IPS-20b (cell line): ENCODE measurements at regions not wholly inside any gene's neighbourhood (a gene's known extent, or its start where the extent isn't known, plus 50 kb on each side); places are given as distances from the start of the nearest gene placed in this dataset.

Experiments used
- H3K27ac ChIP-seq: one replicate; pipeline ENCODE4 v1.5.1; 2013; ENCODE audit warnings: low read length
- H3K27me3 ChIP-seq: 2 replicates; pipeline ENCODE4 v1.6.1; 2013; ENCODE audit warnings: mild to moderate bottlenecking, low read length, inconsistent platforms; ENCODE audit not compliant: insufficient read depth
- H3K36me3 ChIP-seq: 2 replicates; pipeline ENCODE4 v1.6.1; 2013; ENCODE audit warnings: low read depth, mild to moderate bottlenecking, inconsistent platforms, low read length, moderate library complexity; ENCODE audit not compliant: insufficient read depth
- H3K4me1 ChIP-seq: 2 replicates; pipeline ENCODE4 v1.6.1; 2013; ENCODE audit warnings: mild to moderate bottlenecking, control low read depth, inconsistent platforms, low read length, moderate library complexity; ENCODE audit not compliant: insufficient read depth
- H3K4me3 ChIP-seq: 2 replicates; pipeline ENCODE4 v1.5.1; 2013; ENCODE audit warnings: mild to moderate bottlenecking, low read length, inconsistent platforms
- H3K9ac ChIP-seq: 2 replicates; pipeline ENCODE4 v1.6.1; 2013; ENCODE audit warnings: low read depth, mild to moderate bottlenecking, inconsistent platforms, low read length, moderate library complexity
- H3K9me3 ChIP-seq: 2 replicates; pipeline ENCODE4 v1.6.1; 2013; ENCODE audit warnings: mild to moderate bottlenecking, low read depth, low read length, inconsistent platforms; ENCODE audit not compliant: insufficient read depth

DNA sequence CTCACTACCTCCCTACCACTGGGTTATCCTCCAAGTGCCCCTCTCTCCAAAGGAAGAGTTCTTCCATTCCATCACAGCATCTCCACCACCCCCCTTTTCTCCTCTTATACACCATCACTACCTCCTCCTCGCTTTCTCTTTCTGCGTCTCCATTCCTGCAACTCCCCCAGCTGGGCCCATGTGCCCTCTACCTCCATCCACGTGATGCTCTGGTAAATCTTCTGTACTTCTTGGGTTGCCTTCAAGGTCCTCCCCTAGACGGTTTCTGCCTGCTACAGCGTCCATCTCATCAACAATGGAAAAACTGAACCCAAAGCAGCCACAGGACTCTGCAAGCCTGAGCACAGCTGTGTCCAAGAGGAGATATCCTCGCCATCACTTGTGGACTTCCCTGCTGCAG, 129.5 kb upstream of the SLCO3A1 start:
- H3K9ac ChIP-seq: no peak overlapping the region
- H3K27ac ChIP-seq: no peak overlapping the region
- H3K4me1 ChIP-seq: no peaks in the 10 kb centered on the region
- no peaks in the 10 kb centered on the region for H3K27me3 ChIP-seq
- H3K36me3 ChIP-seq: no peaks in the 10 kb centered on the region
- H3K9me3 ChIP-seq: no peaks in the 10 kb centered on the region
- H3K4me3 ChIP-seq: no peak overlapping the region

GRCh38 chr15:91733661-91734060, 119.8 kb upstream of the SLCO3A1 start:
- H3K36me3 ChIP-seq: no peaks in the 10 kb centered on the region
- H3K4me3 ChIP-seq: no peak overlapping the region
- no peak overlapping the region for H3K9ac ChIP-seq
- no peaks in the 10 kb centered on the region for H3K4me1 ChIP-seq
- no peak overlapping the region for H3K27ac ChIP-seq
- no peaks in the 10 kb centered on the region for H3K27me3 ChIP-seq
- H3K9me3 ChIP-seq: no peaks in the 10 kb centered on the region

- H3K9ac ChIP-seq: no peak overlapping the region
- H3K27ac ChIP-seq: no peak overlapping the region
- H3K9me3 ChIP-seq: no peaks in the 10 kb centered on the region
- no peak overlapping the region for H3K4me3 ChIP-seq
- H3K27me3 ChIP-seq: no peaks in the 10 kb centered on the region
- no peaks in the 10 kb centered on the region for H3K4me1 ChIP-seq
- H3K36me3 ChIP-seq: no peaks in the 10 kb centered on the region
Observed at GRCh38 chr15:91737151-91737818, 116.2 kb upstream of the SLCO3A1 start.

GRCh38 chr15:91741986-91742385, 111.5 kb upstream of the SLCO3A1 start:
- no peaks in the 10 kb centered on the region for H3K4me1 ChIP-seq
- no peak overlapping the region for H3K4me3 ChIP-seq
- H3K36me3 ChIP-seq: no peaks in the 10 kb centered on the region
- no peak overlapping the region for H3K9ac ChIP-seq
- H3K9me3 ChIP-seq: peaks cover 12% of the 10 kb centered on the region
- H3K27me3 ChIP-seq: no peaks in the 10 kb centered on the region
- H3K27ac ChIP-seq: no peak overlapping the region

DNA sequence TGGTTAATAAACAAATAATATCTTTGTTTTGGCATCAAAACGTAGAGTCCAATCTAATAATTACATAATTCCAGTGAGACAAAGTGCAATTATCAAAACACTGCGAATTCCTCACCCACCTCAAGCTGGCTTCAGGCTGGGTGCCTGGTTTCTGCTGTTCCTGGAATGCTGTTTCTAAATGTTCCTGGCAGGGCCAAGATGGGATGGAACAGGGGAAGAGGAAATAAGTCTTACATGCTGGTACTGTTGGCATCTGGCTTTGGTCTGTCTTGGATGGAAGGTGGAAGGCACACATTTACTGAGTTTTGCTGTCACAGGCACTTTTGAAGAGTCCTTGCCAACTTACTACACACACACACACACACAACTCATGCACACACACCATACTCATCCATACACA, 101.9 kb upstream of the SLCO3A1 start:
- Histone ChIP-seq H3K9ac (no peak overlapping the region), H3K4me1 (no peaks in the 10 kb centered on the region), H3K36me3 (no peaks in the 10 kb centered on the region), H3K27ac (no peak overlapping the region), H3K27me3 (no peaks in the 10 kb centered on the region), H3K9me3 (peaks cover 15% of the 10 kb centered on the region), H3K4me3 (no peak overlapping the region)

DNA sequence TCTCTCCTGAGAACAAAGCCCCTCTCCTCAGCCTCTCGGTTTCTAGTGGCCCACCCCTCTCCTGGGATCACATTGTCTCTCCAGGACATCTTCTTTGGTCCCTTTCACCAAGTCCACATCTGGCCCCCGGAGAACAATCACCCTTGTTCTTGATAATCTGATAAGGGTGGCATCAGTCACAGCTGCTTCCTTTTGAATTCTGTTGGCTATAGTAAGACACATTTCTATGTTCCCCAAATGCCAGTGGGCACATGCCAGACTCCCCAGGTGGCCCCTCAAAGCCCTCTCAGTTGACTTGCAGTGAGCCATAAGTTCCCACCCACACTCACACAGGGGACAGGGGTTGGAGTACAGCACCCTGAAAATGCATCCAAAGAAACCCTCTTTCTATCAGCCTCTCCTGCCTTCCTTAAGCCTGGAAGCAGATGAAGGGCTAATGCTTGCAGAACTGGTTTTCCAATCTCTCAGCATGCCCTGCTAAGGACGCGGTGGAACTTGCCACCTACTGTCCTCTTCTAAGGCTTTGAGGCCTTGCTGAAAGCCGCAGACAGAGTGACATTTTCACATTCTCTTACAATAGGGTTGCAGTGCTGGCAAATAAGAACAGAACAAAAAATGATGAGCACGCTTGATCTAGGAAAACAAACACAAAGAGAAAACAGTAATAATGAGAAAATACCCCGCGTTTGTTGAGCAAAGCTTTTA, 101.3 kb upstream of the SLCO3A1 start:
- Histone ChIP-seq H3K27me3 (no peaks in the 10 kb centered on the region), H3K9ac (no peak overlapping the region), H3K4me3 (no peak overlapping the region), H3K4me1 (no peaks in the 10 kb centered on the region), H3K9me3 (peaks cover 9% of the 10 kb centered on the region), H3K27ac (no peak overlapping the region), H3K36me3 (no peaks in the 10 kb centered on the region)

- Histone ChIP-seq H3K9ac (no peak overlapping the region), H3K9me3 (no peaks in the 10 kb centered on the region), H3K4me3 (no peak overlapping the region), H3K4me1 (peaks cover 3% of the 10 kb centered on the region; the same call in 1 of the 2 replicates), H3K27ac (no peak overlapping the region), H3K27me3 (no peaks in the 10 kb centered on the region), H3K36me3 (no peaks in the 10 kb centered on the region)
Observed at GRCh38 chr15:91759560-91759959, 93.9 kb upstream of the SLCO3A1 start.

GRCh38 chr15:91765660-91766059, 87.8 kb upstream of the SLCO3A1 start:
- H3K9me3 ChIP-seq: no peaks in the 10 kb centered on the region
- no peaks in the 10 kb centered on the region for H3K36me3 ChIP-seq
- no peak overlapping the region for H3K4me3 ChIP-seq
- H3K9ac ChIP-seq: no peak overlapping the region
- peaks cover 6% of the 10 kb centered on the region; the same call in 1 of the 2 replicates for H3K4me1 ChIP-seq
- peaks cover 10% of the 10 kb centered on the region for H3K27me3 ChIP-seq
- H3K27ac ChIP-seq: no peak overlapping the region

- Histone ChIP-seq H3K9me3 (no peaks in the 10 kb centered on the region), H3K4me3 (no peak overlapping the region), H3K36me3 (no peaks in the 10 kb centered on the region), H3K27me3 (peaks cover 10% of the 10 kb centered on the region), H3K27ac (no peak overlapping the region), H3K9ac (no peak overlapping the region), H3K4me1 (peaks cover 3% of the 10 kb centered on the region; the same call in 1 of the 2 replicates)
Observed at GRCh38 chr15:91769476-91769875, 84.0 kb upstream of the SLCO3A1 start.

- no peak overlapping the region for H3K27ac ChIP-seq
Observed at GRCh38 chr15:91769894-91770293, 83.6 kb upstream of the SLCO3A1 start.

DNA sequence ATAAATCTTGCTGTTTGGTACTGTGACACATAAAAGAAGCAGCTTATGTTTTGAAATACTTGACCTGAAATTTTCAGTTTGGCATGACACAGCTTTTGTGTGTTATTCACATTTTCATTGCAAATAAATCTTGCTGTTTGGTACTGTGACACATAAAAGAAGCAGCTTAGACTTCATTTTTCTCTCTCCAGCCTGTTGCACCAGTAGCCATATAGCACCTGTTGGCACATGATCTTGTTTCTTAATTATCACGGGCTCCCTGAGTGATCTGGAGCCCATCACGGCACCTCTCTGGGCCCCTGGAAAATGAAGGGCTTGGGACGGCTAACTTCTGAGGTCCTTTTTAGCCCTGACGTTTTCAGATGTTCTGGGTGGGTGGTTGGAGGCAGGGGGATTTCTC, 77.4 kb upstream of the SLCO3A1 start:
- H3K27ac ChIP-seq: no peak overlapping the region
- no peaks in the 10 kb centered on the region for H3K4me1 ChIP-seq
- H3K4me3 ChIP-seq: no peak overlapping the region
- H3K9ac ChIP-seq: no peak overlapping the region
- no peaks in the 10 kb centered on the region for H3K27me3 ChIP-seq
- H3K9me3 ChIP-seq: no peaks in the 10 kb centered on the region
- H3K36me3 ChIP-seq: no peaks in the 10 kb centered on the region

More at GRCh38 chr15:91769894-91770293, 83.6 kb upstream of the SLCO3A1 start:
- no peaks in the 10 kb centered on the region for H3K36me3 ChIP-seq
- H3K9ac ChIP-seq: no peak overlapping the region
- no peaks in the 10 kb centered on the region for H3K9me3 ChIP-seq
- no peak overlapping the region for H3K4me3 ChIP-seq
- H3K4me1 ChIP-seq: no peaks in the 10 kb centered on the region; the same call in 1 of the 2 replicates
- H3K27me3 ChIP-seq: peaks cover 8% of the 10 kb centered on the region

DNA sequence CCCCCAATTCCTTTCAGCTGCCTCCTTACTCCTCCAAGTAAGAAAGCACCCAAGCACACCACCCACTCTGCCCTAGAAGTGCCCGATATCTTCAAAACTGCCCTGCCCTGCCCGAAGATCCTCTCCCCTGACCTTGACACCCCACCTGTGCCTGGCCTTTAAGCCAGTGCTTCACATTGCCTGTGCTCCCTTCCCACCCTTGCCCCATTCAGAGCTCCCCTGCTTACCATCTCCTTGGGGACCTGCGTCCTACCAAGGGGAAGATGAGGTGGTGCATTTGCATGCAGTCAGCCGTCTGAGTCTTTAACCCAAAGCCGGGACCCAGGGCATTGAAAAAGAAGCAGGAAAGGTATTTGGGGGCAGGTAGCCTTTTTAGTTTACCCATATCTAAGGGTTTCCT, 73.5 kb upstream of the SLCO3A1 start:
- no peaks in the 10 kb centered on the region for H3K27me3 ChIP-seq
- H3K9me3 ChIP-seq: no peaks in the 10 kb centered on the region
- no peaks in the 10 kb centered on the region for H3K36me3 ChIP-seq
- no peak overlapping the region for H3K4me3 ChIP-seq
- H3K27ac ChIP-seq: no peak overlapping the region
- H3K4me1 ChIP-seq: no peaks in the 10 kb centered on the region
- H3K9ac ChIP-seq: no peak overlapping the region
